ENCODE measurements at regions not wholly inside any gene's neighbourhood (a gene's known extent, or its start where the extent isn't known, plus 50 kb on each side); places are given as distances from the start of the nearest gene placed in this dataset.

DNA sequence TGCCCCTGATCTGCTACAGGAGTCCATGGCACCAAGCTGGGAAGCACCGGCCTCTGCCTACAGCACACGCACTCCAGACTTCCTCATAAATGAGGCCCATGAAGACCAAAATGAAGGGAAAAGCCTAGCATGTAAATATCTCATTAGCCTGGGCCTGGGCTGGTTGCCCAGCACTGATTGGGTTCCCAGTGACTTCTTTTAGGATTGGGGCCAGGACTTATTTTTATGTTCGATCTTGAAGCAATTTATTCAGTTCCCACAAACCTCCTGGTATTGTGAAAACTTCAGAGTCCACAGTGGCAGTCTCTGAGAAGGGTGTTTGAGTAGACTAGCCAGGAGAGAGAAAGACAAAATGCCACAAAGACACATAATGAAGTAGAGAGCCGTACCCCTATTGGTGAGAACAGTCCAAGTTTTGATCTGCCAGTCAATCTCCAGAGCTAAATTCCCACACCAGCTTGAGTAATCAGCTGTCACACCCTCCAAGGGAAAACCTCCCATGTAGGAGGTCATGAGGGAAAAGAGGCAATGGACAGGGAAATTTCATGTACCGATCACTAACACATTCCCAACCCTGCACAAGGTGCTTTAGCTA lies 78.2 kb downstream of the PHLDA1 start:
- TF ChIP-seq CTCF (IDR thresholded peaks at IDR 0.05; ENCODE audit: low read depth, low read length, missing input control) (no peak), RAD21 (IDR thresholded peaks at IDR 0.05) (no peak), NR2F2 (IDR thresholded peaks at IDR 0.05) (no peak), YY1 (IDR thresholded peaks at IDR 0.05) (no peak), HNF4A (conservative IDR thresholded peaks at IDR 0.05) (no peak)
- TF ChIP-seq, protein P1, sequence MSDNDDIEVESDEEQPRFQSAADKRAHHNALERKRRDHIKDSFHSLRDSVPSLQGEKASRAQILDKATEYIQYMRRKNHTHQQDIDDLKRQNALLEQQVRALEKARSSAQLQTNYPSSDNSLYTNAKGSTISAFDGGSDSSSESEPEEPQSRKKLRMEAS (IDR thresholded peaks at IDR 0.05), result no peak

Measured in liver (tissue), 3 donors.